ENCODE measurements at regions not wholly inside any gene's neighbourhood (a gene's known extent, or its start where the extent isn't known, plus 50 kb on each side); places are given as distances from the start of the nearest gene placed in this dataset.

GRCh38 chr1:11418056-11418455 is 60.9 kb upstream of the DISP3 start:
- TF ChIP-seq FOXM1 (IDR thresholded peaks at IDR 0.05; ENCODE audit: borderline replicate concordance, low read depth), result no peak
- TF ChIP-seq RAD21 (IDR thresholded peaks at IDR 0.05; ENCODE audit: low read depth), result no peak

- TF ChIP-seq EGR1 (IDR thresholded peaks at IDR 0.05) (no peak), TEAD4 (IDR thresholded peaks at IDR 0.05) (no peak), NFIC (IDR thresholded peaks at IDR 0.05) (no peak), CREB1 (IDR thresholded peaks at IDR 0.05; ENCODE audit: low read depth) (no peak), TCF12 (IDR thresholded peaks at IDR 0.05; ENCODE audit: low read depth) (no peak), MAX (IDR thresholded peaks at IDR 0.05) (no peak), YY1 (IDR thresholded peaks at IDR 0.05; ENCODE audit: low read depth) (no peak), FOXM1 (IDR thresholded peaks at IDR 0.05; ENCODE audit: borderline replicate concordance, low read depth) (no peak), RAD21 (IDR thresholded peaks at IDR 0.05; ENCODE audit: low read depth) (no peak), USF1 (IDR thresholded peaks at IDR 0.05) (no peak), ZBTB7A (IDR thresholded peaks at IDR 0.05; ENCODE audit: low read depth) (no peak), EP300 (IDR thresholded peaks at IDR 0.05; ENCODE audit: borderline replicate concordance) (no peak), REST (IDR thresholded peaks at IDR 0.05; ENCODE audit: low read depth) (no peak), CEBPB (IDR thresholded peaks at IDR 0.05) (no peak), TAF1 (IDR thresholded peaks at IDR 0.05; ENCODE audit: low read depth) (no peak)
These were observed 57.5 kb upstream of the DISP3 start for GRCh38 chr1:11421443-11421842.

GRCh38 chr1:11422686-11423085 is 56.3 kb upstream of the DISP3 start:
- TF ChIP-seq REST (IDR thresholded peaks at IDR 0.05; ENCODE audit: low read depth), result no peak
- no peak for TF ChIP-seq CREB1 (IDR thresholded peaks at IDR 0.05; ENCODE audit: low read depth)
- TF ChIP-seq EGR1 (IDR thresholded peaks at IDR 0.05), result no peak
- no peak for TF ChIP-seq YY1 (IDR thresholded peaks at IDR 0.05; ENCODE audit: low read depth)
- no peak for TF ChIP-seq CEBPB (IDR thresholded peaks at IDR 0.05)

- no peak for TF ChIP-seq NFIC (IDR thresholded peaks at IDR 0.05)
- no peak for TF ChIP-seq TAF1 (IDR thresholded peaks at IDR 0.05; ENCODE audit: low read depth)
- no peak for TF ChIP-seq TCF12 (IDR thresholded peaks at IDR 0.05; ENCODE audit: low read depth)
- TF ChIP-seq CEBPB (IDR thresholded peaks at IDR 0.05), result no peak
- no peak for TF ChIP-seq RAD21 (IDR thresholded peaks at IDR 0.05; ENCODE audit: low read depth)
- TF ChIP-seq REST (IDR thresholded peaks at IDR 0.05; ENCODE audit: low read depth), result no peak
- TF ChIP-seq EGR1 (IDR thresholded peaks at IDR 0.05), result no peak
- TF ChIP-seq USF1 (IDR thresholded peaks at IDR 0.05), result no peak
- TF ChIP-seq EP300 (IDR thresholded peaks at IDR 0.05; ENCODE audit: borderline replicate concordance), result no peak
- TF ChIP-seq YY1 (IDR thresholded peaks at IDR 0.05; ENCODE audit: low read depth), result no peak
These were observed 52.3 kb upstream of the DISP3 start for GRCh38 chr1:11426617-11427016.

- TF ChIP-seq TEAD4 (IDR thresholded peaks at IDR 0.05), result no peak
These were observed 50.2 kb upstream of the DISP3 start for GRCh38 chr1:11428789-11429188.
